Keratinocyte (primary cell): ENCODE measurements at regions not wholly inside any gene's neighbourhood (a gene's known extent, or its start where the extent isn't known, plus 50 kb on each side); places are given as distances from the start of the nearest gene placed in this dataset.

ENCODE experiments used
- DNase-seq: peaks from one replicate; pipeline ENCODE4 v3.0.0-alpha.2; 2011; ENCODE audit warnings: low read depth, missing footprints, low spot score
- FAIRE-seq: peaks from 2 replicates; lab custom pipeline; 2011; peaks lifted over from hg19 to GRCh38; lab: Jason Lieb, UNC
- H2AFZ ChIP-seq: 2 replicates; pipeline ENCODE4 v1.6.0; 2012; ENCODE audit warnings: low read length, control low read depth, inconsistent platforms; ENCODE audit not compliant: control insufficient read depth
- H3K27ac ChIP-seq: 2 replicates; pipeline ENCODE4 v1.5.1; 2011; ENCODE audit warnings: low read length; ENCODE audit not compliant: control insufficient read depth, insufficient read depth
- H3K27me3 ChIP-seq: 3 replicates; pipeline ENCODE4 v1.6.0; 2011; ENCODE audit warnings: low read length; ENCODE audit not compliant: control insufficient read depth, insufficient read depth; ENCODE audit errors: extremely low read depth
- H3K36me3 ChIP-seq, 2 experiments: 2 replicates in 1 of 2; 3 replicates in 1 of 2; pipeline ENCODE4 v1.5.1; 2011; ENCODE audit warnings: low read length in 2 of 2, mild to moderate bottlenecking in 1 of 2; ENCODE audit not compliant: control insufficient read depth in 2 of 2, insufficient read depth in 2 of 2; ENCODE audit errors: extremely low read depth in 1 of 2
- H3K4me1 ChIP-seq: 3 replicates; pipeline ENCODE4 v1.5.1; 2011; ENCODE audit warnings: low read length; ENCODE audit not compliant: control insufficient read depth, insufficient read depth; ENCODE audit errors: extremely low read depth
- H3K4me2 ChIP-seq: 3 replicates; pipeline ENCODE4 v1.6.0; 2011; ENCODE audit warnings: low read depth, low read length; ENCODE audit not compliant: control insufficient read depth, insufficient read depth; ENCODE audit errors: extremely low read depth
- H3K4me3 ChIP-seq, 3 experiments: fragments of 200-600 bp in 1 of 3; sonication (generic) in 1 of 3; 2 replicates in 2 of 3; 3 replicates in 1 of 3; pipeline ENCODE4 v1.5.1; 2011 to 2016; ENCODE audit warnings: low read length in 3 of 3, mild to moderate bottlenecking in 3 of 3, control low read depth in 2 of 3, inconsistent platforms in 1 of 3, low read depth in 1 of 3, mixed read lengths in 1 of 3, mixed run types in 1 of 3, moderate library complexity in 1 of 3; ENCODE audit not compliant: control insufficient read depth in 2 of 3, insufficient read depth in 2 of 3; ENCODE audit errors: extremely low read depth in 1 of 3
- H3K79me2 ChIP-seq: 2 replicates; pipeline ENCODE4 v1.6.0; 2012; ENCODE audit warnings: low read length; ENCODE audit not compliant: control insufficient read depth, insufficient read depth
- H3K9ac ChIP-seq: 3 replicates; pipeline ENCODE4 v1.6.0; 2011; ENCODE audit warnings: low read length; ENCODE audit not compliant: control insufficient read depth, insufficient read depth; ENCODE audit errors: extremely low read depth
- H3K9me1 ChIP-seq: 3 replicates; pipeline ENCODE4 v1.6.0; 2011; ENCODE audit warnings: low read length; ENCODE audit not compliant: control insufficient read depth, insufficient read depth; ENCODE audit errors: extremely low read depth
- H3K9me3 ChIP-seq: 2 replicates; pipeline ENCODE4 v1.5.1; 2012; ENCODE audit warnings: low read depth, low read length; ENCODE audit not compliant: control insufficient read depth
- H4K20me1 ChIP-seq: 3 replicates; pipeline ENCODE4 v1.6.0; 2011; ENCODE audit warnings: low read length; ENCODE audit not compliant: control insufficient read depth, insufficient read depth; ENCODE audit errors: extremely low read depth
- CTCF ChIP-seq, 3 experiments: IDR thresholded peaks in 1 of 3; conservative IDR thresholded peaks in 1 of 3; optimal IDR thresholded peaks in 1 of 3; 2 replicates in 2 of 3; 3 replicates in 1 of 3; pipeline versions ENCODE3 to v1.5.1; 2011; ENCODE audit warnings: low read length in 3 of 3, mild to moderate bottlenecking in 3 of 3, moderate library complexity in 2 of 3, control low read depth in 1 of 3, inconsistent platforms in 1 of 3; ENCODE audit not compliant: insufficient read depth in 2 of 3; ENCODE audit errors: extremely low read depth in 1 of 3
- EZH2 ChIP-seq: IDR thresholded peaks from one replicate; pipeline ENCODE4 v1.6.1; 2012; ENCODE audit warnings: inconsistent platforms, mild to moderate bottlenecking, low read length, moderate library complexity
- dilution Hi-C: fragments of 300-500 bp; cut with MboI; formaldehyde crosslinking; loops from one replicate; pipeline ENCODE4 v1.7.0; 2020; ENCODE audit warnings: low sequenced_read_pairs; ENCODE audit not compliant: extremely low pct_ligation_motif_present

- Histone ChIP-seq H3K27me3 (no peaks in the 10 kb centered on the region), H3K4me2 (no peak overlapping the region), H3K9me3 (no peaks in the 10 kb centered on the region), H3K79me2 (no peaks in the 10 kb centered on the region), H4K20me1 (no peaks in the 10 kb centered on the region), H3K4me3 (no peak overlapping the region), H3K9me1 (no peaks in the 10 kb centered on the region), H2AFZ (no peak overlapping the region), H3K27ac (no peak overlapping the region), H3K4me1 (no peaks in the 10 kb centered on the region), H3K9ac (no peak overlapping the region), H3K36me3 (no peaks in the 10 kb centered on the region)
- dilution Hi-C loops = no loop called here
- FAIRE-seq (no peak), DNase-seq (no peak)
- TF ChIP-seq CTCF (optimal IDR thresholded peaks at IDR 0.05 in 1 of 3, IDR thresholded peaks at IDR 0.05 in 1 of 3, conservative IDR thresholded peaks at IDR 0.05 in 1 of 3; ENCODE audit: extremely low read depth in 1 of 3, insufficient read depth in 2 of 3, low read length in 3 of 3) (no peak), EZH2 (no peak)
Measured at GRCh38 chr1:199460933-199461332, 566.6 kb upstream of the NR5A2 start.

DNA sequence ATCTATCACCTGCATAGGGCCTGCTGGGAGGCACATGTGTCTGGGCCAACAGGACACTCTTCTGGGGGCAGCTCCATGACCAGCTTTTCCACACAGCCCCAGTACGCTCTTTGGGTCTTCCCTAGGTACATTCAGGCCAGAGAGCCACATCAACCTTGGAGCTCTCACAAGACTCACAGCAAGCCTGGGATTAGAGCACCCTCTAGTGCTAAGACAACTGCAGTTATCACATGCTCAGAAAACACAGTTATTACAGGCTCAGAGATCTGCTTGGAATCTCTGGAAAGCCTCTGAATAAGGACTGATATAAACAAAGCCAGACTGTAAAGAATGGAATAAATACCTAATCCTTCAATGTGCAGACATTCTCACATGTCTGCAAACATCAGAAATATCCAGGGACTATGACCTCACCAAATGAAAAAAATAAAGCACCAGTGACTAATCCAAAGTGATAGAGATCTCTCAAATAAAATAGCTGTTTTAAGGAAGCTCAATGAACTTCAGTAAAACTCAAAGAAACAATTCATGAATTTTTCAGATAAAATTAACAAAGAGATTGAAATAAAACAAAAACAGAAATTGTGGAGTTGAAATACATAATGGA lies 563.9 kb upstream of the NR5A2 start:
- no peaks in the 10 kb centered on the region for H3K9me3 ChIP-seq
- no peak overlapping the region for H2AFZ ChIP-seq
- no peaks in the 10 kb centered on the region for H4K20me1 ChIP-seq
- no peak overlapping the region for H3K4me3 ChIP-seq
- DNase-seq (no peak), FAIRE-seq (peak; percentile 81)
- H3K36me3 ChIP-seq = no peaks in the 10 kb centered on the region
- no peaks in the 10 kb centered on the region for H3K4me1 ChIP-seq
- dilution Hi-C loops = no loop called here
- peak; percentile 74 to 81 (median 80) for TF ChIP-seq CTCF (optimal IDR thresholded peaks at IDR 0.05 in 1 of 3, IDR thresholded peaks at IDR 0.05 in 1 of 3, conservative IDR thresholded peaks at IDR 0.05 in 1 of 3; ENCODE audit: extremely low read depth in 1 of 3, insufficient read depth in 2 of 3, low read length in 3 of 3)
- no peak for TF ChIP-seq EZH2
- H3K4me2 ChIP-seq = no peak overlapping the region
- no peaks in the 10 kb centered on the region for H3K27me3 ChIP-seq
- no peaks in the 10 kb centered on the region for H3K79me2 ChIP-seq
- no peaks in the 10 kb centered on the region for H3K9me1 ChIP-seq
- no peak overlapping the region for H3K9ac ChIP-seq
- no peak overlapping the region for H3K27ac ChIP-seq
